GM12891 (cell line): ENCODE measurements at regions not wholly inside any gene's neighbourhood (a gene's known extent, or its start where the extent isn't known, plus 50 kb on each side); places are given as distances from the start of the nearest gene placed in this dataset.

ENCODE experiments used
- PAX5 ChIP-seq: IDR thresholded peaks from 2 replicates; pipeline ENCODE4 v1.6.1; 2011; ENCODE audit warnings: low read length, moderate library complexity, mild to moderate bottlenecking; ENCODE audit not compliant: insufficient read depth, severe bottlenecking
- POLR2A ChIP-seq: IDR thresholded peaks from 2 replicates; pipeline ENCODE4 v1.6.1; 2011; ENCODE audit warnings: low read depth, low read length, control low read depth
- POLR2AphosphoS5 ChIP-seq: IDR thresholded peaks from 2 replicates; pipeline ENCODE4 v1.6.1; 2011; ENCODE audit warnings: low read depth, low read length, control low read depth
- POU2F2 ChIP-seq: IDR thresholded peaks from 2 replicates; pipeline ENCODE4 v1.6.1; 2011; ENCODE audit warnings: low read depth, mild to moderate bottlenecking, control low read depth, low read length, moderate library complexity
- SPI1 ChIP-seq: IDR thresholded peaks from 2 replicates; pipeline ENCODE4 v1.6.1; 2011; ENCODE audit warnings: low read depth, low read length, control low read depth
- TAF1 ChIP-seq: IDR thresholded peaks from 2 replicates; pipeline ENCODE4 v1.6.1; 2011; ENCODE audit warnings: low read depth, low read length, control low read depth

GRCh38 chr1:177824508-177824982, 145.3 kb downstream of the SEC16B start:
- TF ChIP-seq TAF1 (no peak), POLR2A (no peak), SPI1 (no peak), POLR2AphosphoS5 (no peak), PAX5 (no peak), POU2F2 (no peak)
